ENCODE measurements at regions not wholly inside any gene's neighbourhood (a gene's known extent, or its start where the extent isn't known, plus 50 kb on each side); places are given as distances from the start of the nearest gene placed in this dataset.

DNA sequence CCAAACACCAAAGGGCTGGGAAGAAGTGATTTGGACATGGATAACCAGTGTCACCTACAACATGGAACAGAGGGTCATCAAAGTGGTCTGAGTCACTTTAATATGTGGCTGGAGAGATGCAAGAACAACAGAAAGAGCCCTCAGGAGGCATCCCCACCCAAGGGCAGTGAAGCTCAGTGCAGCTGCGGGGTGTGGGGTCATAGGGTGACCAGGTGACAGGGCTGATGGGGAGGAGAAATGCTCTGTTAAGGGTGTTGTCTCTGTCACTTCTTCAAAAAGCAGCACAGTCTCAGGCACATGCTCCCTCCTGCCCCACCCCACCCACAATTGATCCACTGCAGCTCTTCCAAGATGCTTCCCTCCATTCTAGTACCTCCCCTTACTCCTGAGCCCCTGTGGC, 819.1 kb downstream of the KCNJ18 start:
- Histone ChIP-seq H3K27me3 (no peaks in the 10 kb centered on the region), H3K36me3 (replicated peaks in 1 of 2) (no peaks in the 10 kb centered on the region), H3K4me1 (replicated peaks in 1 of 2) (no peaks in the 10 kb centered on the region), H3K9me3 (replicated peaks in 1 of 3) (no peaks in the 10 kb centered on the region), H3K27ac (no peak overlapping the region), H3K4me3 (no peak overlapping the region)
- intact Hi-C loops (cut with DNase I) = no loop called here
- DNase-seq = no peak
- TF ChIP-seq CTCF (IDR thresholded peaks at IDR 0.05) (no peak), POLR2A (IDR thresholded peaks at IDR 0.05) (no peak)
- WGBS, 4 donors = 79 to 92% (median 84%) methylated on average over 1 of the region's 1 CpG

GRCh38 chr17:22512057-22512456, 819.7 kb downstream of the KCNJ18 start:
- intact Hi-C loops (cut with DNase I) = no loop called here
- H3K27me3 ChIP-seq = no peaks in the 10 kb centered on the region
- no peaks in the 10 kb centered on the region for H3K36me3 ChIP-seq (replicated peaks in 1 of 2)
- H3K9me3 ChIP-seq (replicated peaks in 1 of 3) = no peaks in the 10 kb centered on the region
- TF ChIP-seq CTCF (IDR thresholded peaks at IDR 0.05) (no peak), POLR2A (IDR thresholded peaks at IDR 0.05) (no peak)
- WGBS, 4 donors = 44 to 66% (median 53%) methylated on average over 3 of the region's 3 CpGs
- DNase-seq = no peak
- no peaks in the 10 kb centered on the region for H3K4me1 ChIP-seq (replicated peaks in 1 of 2)
- H3K4me3 ChIP-seq = no peak overlapping the region
- H3K27ac ChIP-seq = no peak overlapping the region

DNA sequence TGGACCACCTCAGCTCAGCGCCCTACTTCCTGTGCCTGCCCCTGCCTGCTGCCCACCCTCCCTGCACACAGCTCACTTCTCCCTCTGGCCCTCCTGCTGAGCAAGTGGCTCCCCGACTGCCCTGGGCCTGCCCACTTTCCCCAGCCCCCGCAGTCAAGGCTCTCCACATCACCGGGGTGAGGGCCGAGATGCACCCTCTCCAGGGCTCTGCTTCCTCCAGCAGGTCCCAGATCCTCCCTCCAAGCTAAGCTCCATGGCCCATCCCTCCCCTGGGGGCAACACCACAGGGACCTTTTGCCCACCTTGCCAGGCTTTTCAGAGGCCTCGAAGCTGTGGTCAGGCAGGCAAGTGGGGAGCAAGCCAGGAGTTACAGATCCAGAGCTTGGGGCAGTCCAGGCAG, 820.2 kb downstream of the KCNJ18 start:
- no peak overlapping the region for H3K27ac ChIP-seq
- no peaks in the 10 kb centered on the region for H3K36me3 ChIP-seq (replicated peaks in 1 of 2)
- H3K9me3 ChIP-seq (replicated peaks in 1 of 3) = no peaks in the 10 kb centered on the region
- no peak overlapping the region for H3K4me3 ChIP-seq
- no peak for TF ChIP-seq POLR2A (IDR thresholded peaks at IDR 0.05)
- no peak for TF ChIP-seq CTCF (IDR thresholded peaks at IDR 0.05)
- no peaks in the 10 kb centered on the region for H3K27me3 ChIP-seq
- 81 to 92% (median 84%) methylated on average over 1 to 6 of the region's 6 CpGs for WGBS, 4 donors
- intact Hi-C loops (cut with DNase I) = no loop called here
- DNase-seq = no peak
- H3K4me1 ChIP-seq (replicated peaks in 1 of 2) = no peaks in the 10 kb centered on the region

GRCh38 chr17:22512997-22513538, 820.7 kb downstream of the KCNJ18 start:
- Histone ChIP-seq H3K27me3 (no peaks in the 10 kb centered on the region), H3K36me3 (replicated peaks in 1 of 2) (no peaks in the 10 kb centered on the region), H3K9me3 (replicated peaks in 1 of 3) (no peaks in the 10 kb centered on the region), H3K4me1 (replicated peaks in 1 of 2) (no peaks in the 10 kb centered on the region), H3K4me3 (no peak overlapping the region), H3K27ac (no peak overlapping the region)
- intact Hi-C loops (cut with DNase I) = no loop called here
- DNase-seq = no peak
- TF ChIP-seq POLR2A (IDR thresholded peaks at IDR 0.05) (no peak), CTCF (IDR thresholded peaks at IDR 0.05) (no peak)
- WGBS, 4 donors = 62 to 72% (median 69%) methylated on average over 20 to 21 of the region's 21 CpGs

All from adrenal gland (tissue), 9 donors.